Adrenal gland (tissue), 5 donors: ENCODE measurements at regions not wholly inside any gene's neighbourhood (a gene's known extent, or its start where the extent isn't known, plus 50 kb on each side); places are given as distances from the start of the nearest gene placed in this dataset.

Experiments
- CTCF ChIP-seq, 6 experiments: fragments of 450-650 bp in 4 of 6; fragments of 200-600 bp in 2 of 6; sonication (generic) in 1 of 6; IDR thresholded peaks; 1 replicate in 5 of 6; 2 replicates in 1 of 6; pipeline versions ENCODE4 v1.5.1 to v1.8.0; 2016 to 2021; ENCODE audit warnings: antibody characterized with exemption in 6 of 6, mild to moderate bottlenecking in 2 of 6, moderate library complexity in 1 of 6
- POLR2A ChIP-seq, 2 donors: fragments of 450-650 bp; IDR thresholded peaks; one replicate each; pipeline ENCODE4 v1.6.1; 2017; ENCODE audit warnings: antibody characterized with exemption in 2 of 2, mild to moderate bottlenecking in 2 of 2, moderate library complexity in 1 of 2
- donor health status: DM: no; HTN: no; CAD: no.

DNA sequence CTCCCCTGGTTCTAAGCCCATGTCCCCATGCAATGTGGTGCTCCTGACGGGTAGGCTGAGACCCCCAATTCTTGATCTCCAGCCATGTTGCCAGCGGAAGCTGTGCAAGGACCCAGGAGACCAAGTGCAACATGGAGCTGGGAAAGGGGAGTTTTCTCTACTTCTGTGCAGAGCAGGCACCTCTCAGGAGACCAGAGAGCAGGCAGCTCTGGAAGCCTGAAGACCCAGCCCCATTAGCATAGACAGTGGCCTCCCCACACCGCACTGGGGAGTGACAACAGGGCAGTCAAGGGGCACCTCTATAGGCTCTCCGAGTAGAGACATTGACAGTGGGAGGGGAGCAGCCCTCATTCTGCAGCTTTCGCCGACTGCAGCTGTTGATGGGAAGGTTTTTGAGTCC, 410.2 kb downstream of the MATN1 start:
- TF ChIP-seq CTCF (IDR thresholded peaks at IDR 0.05) (no peak), POLR2A (IDR thresholded peaks at IDR 0.05) (no peak)
